IMR-90 (cell line): ENCODE measurements at regions not wholly inside any gene's neighbourhood (a gene's known extent, or its start where the extent isn't known, plus 50 kb on each side); places are given as distances from the start of the nearest gene placed in this dataset.

ENCODE experiments used
- BHLHE40 ChIP-seq: fragments of 150-350 bp; IDR thresholded peaks from 2 replicates; pipeline ENCODE4 v1.6.1; 2016; ENCODE audit warnings: mild to moderate bottlenecking, low read depth, low read length
- CEBPB ChIP-seq: IDR thresholded peaks from 2 replicates; pipeline ENCODE4 v1.6.1; 2012; ENCODE audit warnings: low read depth, low read length, improper control_type of control experiment
- CTCF ChIP-seq: conservative IDR thresholded peaks from 2 replicates; pipeline ENCODE4 v1.5.1; 2012; ENCODE audit warnings: mild to moderate bottlenecking, low read depth, low read length, improper control_type of control experiment
- FOS ChIP-seq: fragments of 150-350 bp; IDR thresholded peaks from 2 replicates; pipeline ENCODE4 v1.6.1; 2016; ENCODE audit warnings: low read depth, low read length
- MAFK ChIP-seq: IDR thresholded peaks from 2 replicates; pipeline ENCODE4 v1.6.1; 2012; ENCODE audit warnings: low read depth, low read length, improper control_type of control experiment
- MAZ ChIP-seq: IDR thresholded peaks from 2 replicates; pipeline ENCODE4 v1.6.1; 2012; ENCODE audit warnings: low read depth, mild to moderate bottlenecking, low read length, improper control_type of control experiment, moderate library complexity, borderline replicate concordance
- NFE2L2 ChIP-seq: fragments of 150-350 bp; IDR thresholded peaks from 2 replicates; pipeline ENCODE4 v1.6.1; 2016; ENCODE audit warnings: low read depth, mild to moderate bottlenecking, low read length
- POLR2A ChIP-seq: IDR thresholded peaks from 2 replicates; pipeline ENCODE4 v1.6.1; 2012; ENCODE audit warnings: mild to moderate bottlenecking, low read depth, low read length
- RAD21 ChIP-seq: IDR thresholded peaks from 2 replicates; pipeline ENCODE4 v1.6.1; 2012; ENCODE audit warnings: low read length, improper control_type of control experiment
- RCOR1 ChIP-seq: IDR thresholded peaks from 2 replicates; pipeline ENCODE4 v1.6.1; 2012; ENCODE audit warnings: mild to moderate bottlenecking, low read length, improper control_type of control experiment; ENCODE audit not compliant: insufficient replicate concordance
- RFX5 ChIP-seq: IDR thresholded peaks from 2 replicates; pipeline ENCODE4 v1.8.0; 2012; ENCODE audit warnings: low read depth, mild to moderate bottlenecking, low read length, moderate library complexity
- SMC3 ChIP-seq: fragments of 150-350 bp; IDR thresholded peaks from 2 replicates; pipeline ENCODE4 v1.6.1; 2016; ENCODE audit warnings: low read depth, mild to moderate bottlenecking, antibody characterized with exemption, low read length, moderate library complexity
- USF2 ChIP-seq: fragments of 150-350 bp; IDR thresholded peaks from 2 replicates; pipeline ENCODE4 v1.6.1; 2017; ENCODE audit warnings: mild to moderate bottlenecking, antibody characterized with exemption, low read length, low read depth
- TF ChIP-seq, protein P1 (sequence below): fragments of 150-350 bp; IDR thresholded peaks from 2 replicates; pipeline ENCODE4 v1.6.1; 2016; ENCODE audit warnings: low read depth, mild to moderate bottlenecking, low read length, moderate library complexity, borderline replicate concordance

DNA sequence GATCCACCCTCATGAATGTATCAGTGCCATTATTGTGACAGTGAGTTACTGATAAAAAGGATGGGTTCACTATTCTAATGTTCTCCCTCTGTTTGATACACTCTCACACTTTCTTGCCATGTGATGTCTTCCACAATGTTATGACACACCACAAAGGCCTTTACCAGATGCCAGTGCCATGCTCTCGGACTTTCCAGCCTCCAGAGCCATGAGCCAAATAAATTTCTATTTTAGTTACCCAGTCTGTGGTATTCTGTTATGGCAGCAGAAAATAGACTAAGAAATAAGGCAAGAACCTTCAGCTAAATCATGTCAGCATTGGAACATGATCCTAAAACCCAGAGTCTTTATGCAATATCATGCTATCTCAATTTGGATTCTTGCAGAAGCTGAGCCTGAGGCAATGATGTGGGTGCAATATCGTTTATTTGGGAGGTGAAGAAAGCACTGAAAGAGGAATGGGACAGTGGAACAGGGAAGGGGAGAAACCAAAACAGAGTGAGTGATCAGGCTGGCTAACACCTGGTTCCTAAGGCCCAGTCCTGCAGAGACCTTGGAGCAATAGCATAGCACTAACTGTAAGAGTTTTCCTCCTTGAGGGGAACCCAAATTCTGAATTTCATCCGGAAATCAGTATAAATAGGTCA lies 130.4 kb upstream of the LRFN2 start:
- TF ChIP-seq CTCF (no peak), RAD21 (no peak), POLR2A (no peak), CEBPB (no peak), SMC3 (no peak), NFE2L2 (no peak), USF2 (no peak), MAFK (no peak), RFX5 (no peak), RCOR1 (no peak), BHLHE40 (no peak), FOS (no peak), MAZ (no peak)
- TF ChIP-seq, protein P1, sequence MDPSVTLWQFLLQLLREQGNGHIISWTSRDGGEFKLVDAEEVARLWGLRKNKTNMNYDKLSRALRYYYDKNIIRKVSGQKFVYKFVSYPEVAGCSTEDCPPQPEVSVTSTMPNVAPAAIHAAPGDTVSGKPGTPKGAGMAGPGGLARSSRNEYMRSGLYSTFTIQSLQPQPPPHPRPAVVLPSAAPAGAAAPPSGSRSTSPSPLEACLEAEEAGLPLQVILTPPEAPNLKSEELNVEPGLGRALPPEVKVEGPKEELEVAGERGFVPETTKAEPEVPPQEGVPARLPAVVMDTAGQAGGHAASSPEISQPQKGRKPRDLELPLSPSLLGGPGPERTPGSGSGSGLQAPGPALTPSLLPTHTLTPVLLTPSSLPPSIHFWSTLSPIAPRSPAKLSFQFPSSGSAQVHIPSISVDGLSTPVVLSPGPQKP, result no peak
